GM23338 (cell line): ENCODE measurements at regions not wholly inside any gene's neighbourhood (a gene's known extent, or its start where the extent isn't known, plus 50 kb on each side); places are given as distances from the start of the nearest gene placed in this dataset.
"Not testable (repeated sequence)": the region's sequence is repeated elsewhere in the genome, so short reads cannot be mapped to it uniquely, and the experiment has no call there.

ENCODE experiments used
- ATAC-seq: fragments of 200-7000 bp; cut with Tn5 transposase; 3 replicates; pipeline ENCODE4 v1.9.1; 2020
- DNase-seq: peaks from one replicate; pipeline ENCODE4 v3.0.0-alpha.2; 2015; ENCODE audit warnings: low spot score
- H2AFZ ChIP-seq: fragments of 200-600 bp; sonication (generic); 2 replicates; pipeline ENCODE4 v1.8.0; 2016; ENCODE audit warnings: antibody characterized with exemption, mild to moderate bottlenecking, moderate library complexity
- H3F3A ChIP-seq: fragments of 200-600 bp; sonication (generic); replicated peaks from 2 replicates; pipeline ENCODE4 v1.8.0; 2017; ENCODE audit warnings: antibody characterized with exemption, mixed run types, low read depth
- H3K27ac ChIP-seq: fragments of 200-600 bp; sonication (generic); 2 replicates; pipeline ENCODE4 v1.6.1; 2016; ENCODE audit warnings: low read depth
- H3K27me3 ChIP-seq: fragments of 200-600 bp; sonication (generic); 2 replicates; pipeline ENCODE4 v1.8.0; 2016; ENCODE audit warnings: mild to moderate bottlenecking, mixed run types, moderate library complexity; ENCODE audit not compliant: insufficient read depth
- H3K36me3 ChIP-seq: fragments of 200-600 bp; sonication (generic); 2 replicates; pipeline ENCODE4 v1.8.0; 2016; ENCODE audit warnings: mild to moderate bottlenecking; ENCODE audit not compliant: insufficient read depth
- H3K4me1 ChIP-seq: fragments of 200-600 bp; sonication (generic); 2 replicates; pipeline ENCODE4 v1.8.0; 2016; ENCODE audit warnings: mild to moderate bottlenecking, moderate library complexity; ENCODE audit not compliant: insufficient read depth
- H3K4me2 ChIP-seq: fragments of 200-600 bp; sonication (generic); 2 replicates; pipeline ENCODE4 v1.7.1; 2017; ENCODE audit warnings: mixed run types
- H3K4me3 ChIP-seq: fragments of 200-600 bp; sonication (generic); 2 replicates; pipeline ENCODE4 v1.6.1; 2016; ENCODE audit warnings: mixed run types
- H3K79me2 ChIP-seq: fragments of 200-600 bp; sonication (generic); replicated peaks from 2 replicates; pipeline ENCODE4 v1.8.0; 2017; ENCODE audit warnings: mild to moderate bottlenecking; ENCODE audit not compliant: insufficient read depth
- H3K9me2 ChIP-seq: fragments of 200-600 bp; sonication (generic); 2 replicates; pipeline ENCODE4 v1.8.0; 2017; ENCODE audit not compliant: insufficient read depth
- H4K20me1 ChIP-seq: fragments of 200-600 bp; sonication (generic); replicated peaks from 2 replicates; pipeline ENCODE4 v1.8.0; 2017; ENCODE audit warnings: mild to moderate bottlenecking; ENCODE audit not compliant: insufficient read depth
- H3K27ac Mint-ChIP-seq: 2 replicates; pipeline ENCODE4 v1.8.0; 2020; ENCODE audit warnings: inconsistent platforms, mild to moderate bottlenecking, moderate library complexity, mixed read lengths
- H3K27me3 Mint-ChIP-seq: 3 replicates; pipeline ENCODE4 v1.8.0; 2022; ENCODE audit warnings: low read depth, mild to moderate bottlenecking, moderate library complexity, mixed read lengths, inconsistent platforms; ENCODE audit not compliant: insufficient read depth, poor library complexity
- H3K36me3 Mint-ChIP-seq: 3 replicates; pipeline ENCODE4 v1.8.0; 2021; ENCODE audit warnings: low read depth, mild to moderate bottlenecking, inconsistent platforms, moderate library complexity, mixed read lengths
- H3K4me1 Mint-ChIP-seq: 3 replicates; pipeline ENCODE4 v1.8.0; 2020; ENCODE audit warnings: mild to moderate bottlenecking, inconsistent platforms, mixed read lengths
- H3K4me3 Mint-ChIP-seq: 3 replicates; pipeline ENCODE4 v1.8.0; 2021; ENCODE audit warnings: moderate library complexity, mild to moderate bottlenecking, inconsistent platforms, mixed read lengths
- H3K9me3 Mint-ChIP-seq: 3 replicates; pipeline ENCODE4 v1.8.0; 2020; ENCODE audit warnings: moderate library complexity, mild to moderate bottlenecking, inconsistent platforms, mixed read lengths
- CREB1 ChIP-seq: fragments of 250-450 bp; sonication (Bioruptor Pico); IDR thresholded peaks from 2 replicates; pipeline ENCODE4 v1.5.0; 2020; ENCODE audit warnings: low read depth, mild to moderate bottlenecking, moderate library complexity
- CTCF ChIP-seq, 2 experiments: fragments of 200-600 bp in 1 of 2; sonication (generic) in 1 of 2; conservative IDR thresholded peaks; 2 replicates each; pipeline versions ENCODE4 v1.5.1 to v1.6.1; 2016 to 2017; ENCODE audit warnings: antibody characterized with exemption in 2 of 2, low read depth in 2 of 2, mild to moderate bottlenecking in 2 of 2, moderate library complexity in 1 of 2
- ETS1 ChIP-seq: IDR thresholded peaks from 2 replicates; pipeline ENCODE4 v1.6.1; 2016; ENCODE audit warnings: antibody characterized with exemption
- EZH2 ChIP-seq: fragments of 200-600 bp; sonication (generic); IDR thresholded peaks from one replicate; pipeline ENCODE4 v1.8.0; 2017; ENCODE audit warnings: antibody characterized with exemption, mild to moderate bottlenecking, low read depth; ENCODE audit not compliant: unreplicated experiment
- JUNB ChIP-seq: IDR thresholded peaks from one replicate; pipeline ENCODE4 v1.6.1; 2016; ENCODE audit warnings: antibody characterized with exemption; ENCODE audit not compliant: unreplicated experiment
- NANOG ChIP-seq: IDR thresholded peaks from 2 replicates; pipeline ENCODE4 v1.6.1; 2016; ENCODE audit warnings: antibody characterized with exemption, borderline replicate concordance
- REST ChIP-seq: IDR thresholded peaks from one replicate; pipeline ENCODE4 v1.6.1; 2018; ENCODE audit warnings: antibody characterized with exemption; ENCODE audit not compliant: unreplicated experiment
- STAT1 ChIP-seq: IDR thresholded peaks from one replicate; pipeline ENCODE4 v1.6.1; 2016; ENCODE audit warnings: antibody characterized with exemption; ENCODE audit not compliant: unreplicated experiment
- ZNF114 ChIP-seq: fragments of 250-450 bp; sonication (Bioruptor Pico); IDR thresholded peaks from 2 replicates; pipeline ENCODE4 v1.5.0; 2020; ENCODE audit warnings: mild to moderate bottlenecking, moderate library complexity
- ZNF331 ChIP-seq: fragments of 250-450 bp; sonication (Bioruptor Pico); IDR thresholded peaks from 2 replicates; pipeline ENCODE4 v1.5.0; 2020; ENCODE audit warnings: low read depth, mild to moderate bottlenecking, moderate library complexity
- ZNF462 ChIP-seq: fragments of 250-450 bp; sonication (Bioruptor Pico); IDR thresholded peaks from 2 replicates; pipeline ENCODE4 v1.5.0; 2020; ENCODE audit warnings: mild to moderate bottlenecking, moderate library complexity

GRCh38 chr4:26056406-26056805 lies 142.4 kb downstream of the SMIM20 start:
- Mint-ChIP-seq H3K27ac (no peak overlapping the region), H3K4me1 (0 out of 3 replicates have a peak, but pooled peaks cover under 1% of the 10 kb centered on the region), H3K4me3 (no peak overlapping the region), H3K27me3 (peaks cover 14% of the 10 kb centered on the region), H3K36me3 (peaks cover 12% of the 10 kb centered on the region; the same call in 2 of the 3 replicates), H3K9me3 (peaks cover 17% of the 10 kb centered on the region)
- TF ChIP-seq ZNF331 = no peak
- no peak for TF ChIP-seq CTCF (conservative IDR thresholded peaks at IDR 0.05; ENCODE audit: low read depth in 2 of 2)
- no peak for TF ChIP-seq STAT1
- TF ChIP-seq CREB1 (CRISPR knock-in tag) = no peak
- TF ChIP-seq JUNB = no peak
- no peak for TF ChIP-seq NANOG
- TF ChIP-seq ZNF462 (CRISPR knock-in tag) = no peak
- no peak for TF ChIP-seq EZH2
- no peak for TF ChIP-seq ZNF114 (CRISPR knock-in tag)
- TF ChIP-seq ETS1 = no peak
- no peak for TF ChIP-seq REST
- Histone ChIP-seq H3K4me1 (no peaks in the 10 kb centered on the region), H3K4me2 (no peak overlapping the region), H3K36me3 (no peaks in the 10 kb centered on the region), H2AFZ (no peak overlapping the region), H3K4me3 (no peak overlapping the region), H3K9me2 (peaks cover 9% of the 10 kb centered on the region; the same call in 1 of the 2 replicates), H3K27me3 (no peaks in the 10 kb centered on the region), H3F3A (no peaks in the 10 kb centered on the region), H4K20me1 (no peaks in the 10 kb centered on the region), H3K27ac (no peak overlapping the region), H3K79me2 (no peaks in the 10 kb centered on the region)
- no peak for ATAC-seq
- no peak for DNase-seq

- not testable (repeated sequence) for H3K4me3 Mint-ChIP-seq, H3K4me1 Mint-ChIP-seq
- peaks cover 12% of the 10 kb centered on the region; the same call in 2 of the 3 replicates for H3K36me3 Mint-ChIP-seq
Observed at GRCh38 chr4:26057839-26058238, 143.8 kb downstream of the SMIM20 start.

More at GRCh38 chr4:26057839-26058238, 143.8 kb downstream of the SMIM20 start:
- H3F3A ChIP-seq, H3K27me3 ChIP-seq, H3K27ac Mint-ChIP-seq, H3K4me3 ChIP-seq, H4K20me1 ChIP-seq, ATAC-seq, H2AFZ ChIP-seq, H3K27ac ChIP-seq, H3K79me2 ChIP-seq, H3K9me2 ChIP-seq, H3K4me1 ChIP-seq, H3K36me3 ChIP-seq, DNase-seq, H3K4me2 ChIP-seq: not testable (repeated sequence)
- peaks cover 14% of the 10 kb centered on the region for H3K27me3 Mint-ChIP-seq
- H3K9me3 Mint-ChIP-seq = peaks cover 17% of the 10 kb centered on the region
